H1 (cell line): ENCODE measurements at regions not wholly inside any gene's neighbourhood (a gene's known extent, or its start where the extent isn't known, plus 50 kb on each side); places are given as distances from the start of the nearest gene placed in this dataset.

ENCODE experiments used
- CTCF ChIA-PET: fragments of 300-600 bp; sonication (Branson Sonifier 250); formaldehyde crosslinking; loops from one replicate; lab custom pipeline; 2021; ENCODE audit not compliant: partially characterized antibody; lab: Charles Lee
- POLR2A ChIA-PET: fragments of 300-600 bp; sonication (Branson Sonifier 250); formaldehyde crosslinking; loops from one replicate; lab custom pipeline; 2021; ENCODE audit warnings: inconsistent platforms; ENCODE audit not compliant: partially characterized antibody; lab: Charles Lee
- DNase-seq, 2 experiments: peaks; one replicate each; pipeline versions ENCODE4 v3.0.0 to v3.0.0-alpha.2; 2010 to 2022; ENCODE audit warnings: low spot score in 2 of 2, low read depth in 1 of 2, mixed read lengths in 1 of 2
- FAIRE-seq: peaks from 2 replicates; lab custom pipeline; 2011; peaks lifted over from hg19 to GRCh38; lab: Jason Lieb, UNC
- H2AFZ ChIP-seq: 2 replicates; pipeline ENCODE4 v1.8.1; 2012; ENCODE audit warnings: low read length, inconsistent platforms
- H2AK5ac ChIP-seq: 2 replicates; pipeline ENCODE4 v1.6.1; 2013; ENCODE audit warnings: low read depth, low read length
- H2BK120ac ChIP-seq: replicated peaks from 2 replicates; pipeline ENCODE3; 2013; ENCODE audit warnings: low read depth, low read length, inconsistent platforms
- H2BK12ac ChIP-seq: 2 replicates; pipeline ENCODE4 v1.6.1; 2013; ENCODE audit warnings: low read depth, low read length
- H2BK15ac ChIP-seq: 2 replicates; pipeline ENCODE4 v1.6.1; 2013; ENCODE audit warnings: low read length
- H2BK20ac ChIP-seq: 2 replicates; pipeline ENCODE4 v1.6.1; 2013; ENCODE audit warnings: low read length
- H2BK5ac ChIP-seq: 2 replicates; pipeline ENCODE4 v1.6.1; 2013; ENCODE audit warnings: low read depth, low read length
- H3K14ac ChIP-seq: 2 replicates; pipeline ENCODE4 v1.6.1; 2013; ENCODE audit warnings: inconsistent platforms; ENCODE audit not compliant: insufficient read length
- H3K18ac ChIP-seq: 2 replicates; pipeline ENCODE4 v1.6.1; 2013; ENCODE audit warnings: low read length; ENCODE audit errors: extremely low read depth
- H3K23ac ChIP-seq: 2 replicates; pipeline ENCODE4 v1.6.1; 2013; ENCODE audit warnings: inconsistent platforms; ENCODE audit not compliant: insufficient read length
- H3K23me2 ChIP-seq: 2 replicates; pipeline ENCODE4 v1.6.1; 2013; ENCODE audit warnings: low read depth, low read length
- H3K27ac ChIP-seq: 2 replicates; pipeline ENCODE4 v1.6.1; 2011; ENCODE audit warnings: low read depth, low read length, inconsistent platforms
- H3K27me3 ChIP-seq, 4 experiments: replicated peaks in 1 of 4; 1 replicate in 1 of 4; 2 replicates in 3 of 4; pipeline versions ENCODE4 v1.6.1 to v1.8.1; 2011 to 2013; ENCODE audit warnings: low read length in 3 of 4, mild to moderate bottlenecking in 3 of 4, inconsistent platforms in 2 of 4, mixed read lengths in 2 of 4, moderate library complexity in 1 of 4; ENCODE audit not compliant: control insufficient read depth in 3 of 4, insufficient read depth in 3 of 4; ENCODE audit errors: extremely low read depth in 1 of 4
- H3K36me3 ChIP-seq, 4 experiments: 2 replicates each; pipeline versions ENCODE4 v1.6.1 to v1.8.1; 2011 to 2013; ENCODE audit warnings: mild to moderate bottlenecking in 4 of 4, low read length in 3 of 4, moderate library complexity in 2 of 4, control low read depth in 1 of 4, inconsistent platforms in 1 of 4; ENCODE audit not compliant: insufficient read depth in 4 of 4, control insufficient read depth in 2 of 4
- H3K4ac ChIP-seq: replicated peaks from 2 replicates; pipeline ENCODE3; 2013; ENCODE audit warnings: low read length, low read depth, mixed read lengths, inconsistent platforms; ENCODE audit not compliant: insufficient read length
- H3K4me1 ChIP-seq, 4 experiments: replicated peaks in 1 of 4; 1 replicate in 1 of 4; 2 replicates in 3 of 4; pipeline versions ENCODE4 v1.6.1 to v1.8.1; 2011 to 2013; ENCODE audit warnings: low read length in 3 of 4, inconsistent platforms in 2 of 4, mixed read lengths in 1 of 4; ENCODE audit not compliant: insufficient read depth in 4 of 4, control insufficient read depth in 3 of 4
- H3K4me2 ChIP-seq, 2 experiments: 2 replicates each; pipeline versions ENCODE4 v1.6.1 to v1.8.1; 2011 to 2013; ENCODE audit warnings: low read depth in 2 of 2, low read length in 2 of 2, control low read depth in 1 of 2, inconsistent platforms in 1 of 2, mild to moderate bottlenecking in 1 of 2; ENCODE audit not compliant: insufficient read depth in 1 of 2
- H3K4me3 ChIP-seq, 4 experiments: fragments of 200-600, 300-600 bp in 1 of 4; sonication (generic), shearing (Covaris generic), sonication (Bioruptor Twin) in 1 of 4; 2 replicates each; pipeline versions ENCODE4 v1.5.1 to v1.8.1; 2011 to 2016; ENCODE audit warnings: low read length in 4 of 4, low read depth in 3 of 4, control low read depth in 2 of 4, inconsistent platforms in 2 of 4, mild to moderate bottlenecking in 2 of 4, mixed read lengths in 1 of 4, moderate library complexity in 1 of 4; ENCODE audit not compliant: insufficient read depth in 2 of 4; ENCODE audit errors: extremely low read depth in 1 of 4
- H3K56ac ChIP-seq: replicated peaks from 2 replicates; pipeline ENCODE3; 2013; ENCODE audit warnings: low read depth, mild to moderate bottlenecking, mixed read lengths, low read length, inconsistent platforms; ENCODE audit not compliant: insufficient read length
- H3K79me1 ChIP-seq: 2 replicates; pipeline ENCODE4 v1.6.1; 2013; ENCODE audit warnings: low read depth, low read length, control low read depth
- H3K79me2 ChIP-seq, 2 experiments: 2 replicates each; pipeline versions ENCODE4 v1.6.1 to v1.8.1; 2012 to 2013; ENCODE audit warnings: low read length in 2 of 2, mild to moderate bottlenecking in 2 of 2, inconsistent platforms in 1 of 2; ENCODE audit not compliant: insufficient read depth in 2 of 2, control insufficient read depth in 1 of 2
- H3K9ac ChIP-seq, 4 experiments: replicated peaks in 1 of 4; 1 replicate in 1 of 4; 2 replicates in 3 of 4; pipeline versions ENCODE4 v1.6.1 to v1.8.1; 2011 to 2013; ENCODE audit warnings: low read depth in 3 of 4, low read length in 3 of 4, control low read depth in 2 of 4, mild to moderate bottlenecking in 2 of 4, moderate library complexity in 2 of 4, inconsistent platforms in 1 of 4; ENCODE audit errors: extremely low read depth in 1 of 4
- H3K9me3 ChIP-seq, 2 experiments: 2 replicates each; pipeline versions ENCODE4 v1.6.1 to v1.8.1; 2012 to 2013; ENCODE audit warnings: mild to moderate bottlenecking in 2 of 2, moderate library complexity in 2 of 2, control low read depth in 1 of 2, inconsistent platforms in 1 of 2, low read depth in 1 of 2, low read length in 1 of 2, mixed read lengths in 1 of 2; ENCODE audit not compliant: insufficient read depth in 2 of 2
- H4K20me1 ChIP-seq, 2 experiments: replicated peaks in 1 of 2; 2 replicates each; pipeline versions ENCODE3 to v1.8.1; 2011 to 2013; ENCODE audit warnings: inconsistent platforms in 2 of 2, low read length in 2 of 2, mild to moderate bottlenecking in 1 of 2; ENCODE audit not compliant: insufficient read depth in 2 of 2, control insufficient read depth in 1 of 2
- H4K5ac ChIP-seq: 2 replicates; pipeline ENCODE4 v1.6.1; 2013; ENCODE audit warnings: low read length, low read depth, mixed read lengths, inconsistent platforms; ENCODE audit not compliant: insufficient read length
- H4K8ac ChIP-seq: 2 replicates; pipeline ENCODE4 v1.8.0; 2013; ENCODE audit warnings: mild to moderate bottlenecking, moderate library complexity, low read length, inconsistent platforms; ENCODE audit not compliant: insufficient read depth; ENCODE audit errors: extremely low read depth
- H4K91ac ChIP-seq: replicated peaks from 2 replicates; pipeline ENCODE3; 2013; ENCODE audit warnings: low read length, mixed read lengths, inconsistent platforms; ENCODE audit not compliant: insufficient read length
- ATF3 ChIP-seq: IDR thresholded peaks from 2 replicates; pipeline ENCODE4 v1.6.1; 2011; ENCODE audit warnings: low read depth, mild to moderate bottlenecking, low read length; ENCODE audit not compliant: insufficient read depth
- EP300 ChIP-seq, 2 experiments: IDR thresholded peaks; 1 replicate in 1 of 2; 2 replicates in 1 of 2; pipeline ENCODE4 v1.6.1; 2011 to 2012; ENCODE audit warnings: low read depth in 2 of 2, low read length in 2 of 2, mild to moderate bottlenecking in 2 of 2, borderline replicate concordance in 1 of 2, inconsistent platforms in 1 of 2, moderate library complexity in 1 of 2
- KDM4A ChIP-seq: IDR thresholded peaks from one replicate; pipeline ENCODE4 v1.7.1; 2012; ENCODE audit warnings: low read depth, mild to moderate bottlenecking, moderate library complexity, low read length, inconsistent platforms; ENCODE audit not compliant: severe bottlenecking
- POLR2A ChIP-seq, 2 experiments: IDR thresholded peaks; 1 replicate in 1 of 2; 2 replicates in 1 of 2; pipeline ENCODE4 v1.6.1; 2011; ENCODE audit warnings: low read depth in 2 of 2, low read length in 2 of 2, mild to moderate bottlenecking in 2 of 2; ENCODE audit errors: control extremely low read depth in 1 of 2
- WGBS, 2 experiments: shearing (Covaris generic) in 1 of 2; methylation state at CpG; one replicate each; pipeline versions ENCODE4 v1.1.6 to v1.1.7; 2013 to 2015; ENCODE audit warnings: low lambda C conversion rate in 2 of 2, mixed read lengths in 2 of 2, inconsistent platforms in 1 of 2, low coverage in 1 of 2, missing lambda C conversion rate in 1 of 2; ENCODE audit not compliant: insufficient replicate concordance in 2 of 2, insufficient coverage in 1 of 2, insufficient read length in 1 of 2; ENCODE audit errors: extremely low coverage in 1 of 2, missing lambda C conversion rate in 1 of 2; 5-methylcytosine and 5-hydroxymethylcytosine counted together

DNA sequence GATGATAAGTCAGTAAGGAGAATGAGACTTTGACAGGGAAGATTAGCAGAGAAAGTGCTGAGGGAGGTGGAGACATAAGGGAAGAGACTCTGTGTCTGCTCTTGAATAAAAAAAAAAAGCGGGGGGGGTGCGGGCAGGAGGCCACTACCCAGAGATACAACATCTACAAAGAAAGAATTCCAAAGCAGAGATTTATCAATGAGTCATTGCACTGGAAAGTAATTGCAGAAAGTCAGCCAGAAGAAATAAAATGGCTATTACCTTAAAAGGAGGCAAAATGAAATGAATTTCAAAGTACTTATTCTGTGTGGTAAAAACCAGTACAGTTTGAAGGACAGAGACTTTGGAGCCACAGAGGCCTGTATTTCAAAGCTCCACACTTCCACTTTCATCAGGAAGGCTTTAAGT is 267.1 kb upstream of the PRKD1 start:
- Histone ChIP-seq H3K79me1 (no peaks in the 10 kb centered on the region), H4K20me1 (no peaks in the 10 kb centered on the region), H4K5ac (no peak overlapping the region), H3K79me2 (no peaks in the 10 kb centered on the region), H4K8ac (no peak overlapping the region), H3K56ac (no peak overlapping the region), H3K4me1 (no peaks in the 10 kb centered on the region; a peak in 1 of 7 replicates), H3K23ac (no peak overlapping the region), H3K14ac (no peak overlapping the region), H3K9me3 (no peaks in the 10 kb centered on the region), H4K91ac (no peak overlapping the region), H3K4me3 (no peak overlapping the region), H2BK5ac (no peak overlapping the region), H3K4ac (no peak overlapping the region), H3K23me2 (no peaks in the 10 kb centered on the region), H3K4me2 (no peak overlapping the region), H2AFZ (no peak overlapping the region), H3K18ac (no peak overlapping the region), H3K9ac (no peak overlapping the region), H3K27me3 (no peaks in the 10 kb centered on the region), H2BK15ac (no peak overlapping the region), H2AK5ac (no peak overlapping the region), H3K36me3 (no peaks in the 10 kb centered on the region), H2BK120ac (no peak overlapping the region), H3K27ac (no peak overlapping the region), H2BK20ac (no peak overlapping the region), H2BK12ac (no peak overlapping the region)
- ChIA-PET POLR2A (no interaction called here), CTCF (no interaction called here)
- WGBS, 2 experiments: 88% methylated on average over 2 of the region's 2 CpGs; no CpG with 5 or more reads in 1 of the 2 experiments
- FAIRE-seq: no peak
- TF ChIP-seq KDM4A (no peak), ATF3 (no peak), EP300 (IDR thresholded peaks at IDR 0.05; ENCODE audit: borderline replicate concordance in 1 of 2, low read depth in 2 of 2, low read length in 2 of 2) (no peak), POLR2A (IDR thresholded peaks at IDR 0.05; ENCODE audit: control extremely low read depth in 1 of 2, low read depth in 2 of 2, low read length in 2 of 2) (no peak)
- DNase-seq: no peak
